GM18858 (cell line): ENCODE measurements at regions not wholly inside any gene's neighbourhood (a gene's known extent, or its start where the extent isn't known, plus 50 kb on each side); places are given as distances from the start of the nearest gene placed in this dataset.
"Not testable (repeated sequence)": the region's sequence is repeated elsewhere in the genome, so short reads cannot be mapped to it uniquely, and the experiment has no call there.

Experiments
- ATAC-seq: cut with Tn5 transposase; IDR thresholded peaks from one replicate; pipeline ENCODE4 v1.9.1; 2021; ENCODE audit not compliant: unreplicated experiment

- ATAC-seq = no peak
Observed at GRCh38 chrX:11836284-11836683, 78.2 kb downstream of the MSL3 start.

GRCh38 chrX:11837437-11837836, 79.4 kb downstream of the MSL3 start:
- no peak for ATAC-seq

GRCh38 chrX:11864171-11864570, 106.1 kb downstream of the MSL3 start:
- no peak for ATAC-seq

- peak; percentile 50 for ATAC-seq
Observed at GRCh38 chrX:11867610-11868345, 109.7 kb downstream of the MSL3 start.

- no peak for ATAC-seq
Observed at GRCh38 chrX:11870789-11871188, 112.8 kb downstream of the MSL3 start.

GRCh38 chrX:11881485-11882170, 123.6 kb downstream of the MSL3 start:
- ATAC-seq = no peak

- no peak for ATAC-seq
Observed at GRCh38 chrX:11886745-11887144, 128.7 kb downstream of the MSL3 start.

GRCh38 chrX:11887175-11887574, 129.1 kb downstream of the MSL3 start:
- ATAC-seq = no peak

GRCh38 chrX:11888421-11888820, 130.4 kb downstream of the MSL3 start:
- ATAC-seq = no peak

- no peak for ATAC-seq
Observed at GRCh38 chrX:11889791-11890190, 131.8 kb downstream of the MSL3 start.

GRCh38 chrX:11890836-11891514, 132.9 kb downstream of the MSL3 start:
- no peak for ATAC-seq

- no peak for ATAC-seq
Observed at GRCh38 chrX:11893933-11894710, 136.1 kb downstream of the MSL3 start.

GRCh38 chrX:11899091-11899490, 141.1 kb downstream of the MSL3 start:
- ATAC-seq = no peak

GRCh38 chrX:11905933-11906332, 147.9 kb downstream of the MSL3 start:
- not testable (repeated sequence) for ATAC-seq

GRCh38 chrX:11908371-11908770, 150.3 kb downstream of the MSL3 start:
- ATAC-seq = peak; percentile 85

- ATAC-seq = no peak
Observed at GRCh38 chrX:11913001-11913400, 155.0 kb downstream of the MSL3 start.

GRCh38 chrX:11929476-11929875, 171.4 kb downstream of the MSL3 start:
- no peak for ATAC-seq

- no peak for ATAC-seq
Observed at GRCh38 chrX:11932423-11932822, 174.4 kb downstream of the MSL3 start.

GRCh38 chrX:11934089-11934488, 176.1 kb downstream of the MSL3 start:
- ATAC-seq = no peak

GRCh38 chrX:11941571-11941970, 183.5 kb downstream of the MSL3 start:
- no peak for ATAC-seq

- no peak for ATAC-seq
Observed at GRCh38 chrX:11944501-11944900, 186.5 kb downstream of the MSL3 start.
